ENCODE measurements at regions not wholly inside any gene's neighbourhood (a gene's known extent, or its start where the extent isn't known, plus 50 kb on each side); places are given as distances from the start of the nearest gene placed in this dataset.

- TF ChIP-seq CTCF (IDR thresholded peaks at IDR 0.05; ENCODE audit: insufficient read depth, low read depth, low read length) (no peak), EZH2 (IDR thresholded peaks at IDR 0.05; ENCODE audit: insufficient read depth, low read length) (no peak)
These were observed 236.7 kb upstream of the SLITRK1 start for GRCh38 chr13:84118839-84119409.

All from astrocyte (in vitro differentiated cells and primary cell).